HEK293T (cell line): ENCODE measurements at regions not wholly inside any gene's neighbourhood (a gene's known extent, or its start where the extent isn't known, plus 50 kb on each side); places are given as distances from the start of the nearest gene placed in this dataset.
A peak's percentile ranks its signal among the peaks of the same experiment; 100 is the strongest.

ENCODE experiments used
- CTCF ChIA-PET: fragments of 350-600 bp; formaldehyde crosslinking; extraction: SDS; loops from one replicate; lab custom pipeline; 2021; ENCODE audit warnings: antibody characterized with exemption, inconsistent platforms; lab: Yijun Ruan, JAX
- POLR2A ChIA-PET: fragments of 350-600 bp; formaldehyde crosslinking; extraction: SDS; loops from one replicate; lab custom pipeline; 2020; ENCODE audit warnings: antibody characterized with exemption, inconsistent platforms; lab: Yijun Ruan, JAX
- DNase-seq: peaks from one replicate; pipeline ENCODE4 v3.0.0; 2012; ENCODE audit warnings: mixed read lengths; ENCODE audit errors: extremely low spot score
- ARNT ChIP-seq: fragments of 450-650 bp; IDR thresholded peaks from 2 replicates; pipeline ENCODE4 v1.6.1; 2017; ENCODE audit warnings: mild to moderate bottlenecking
- BHLHE40 ChIP-seq: fragments of 450-650 bp; IDR thresholded peaks from 2 replicates; pipeline ENCODE4 v1.6.1; 2016; ENCODE audit warnings: mild to moderate bottlenecking, moderate library complexity, borderline replicate concordance
- CTBP1 ChIP-seq: fragments of 450-650 bp; IDR thresholded peaks from 2 replicates; pipeline ENCODE4 v1.6.1; 2016; ENCODE audit warnings: borderline replicate concordance
- ELF4 ChIP-seq: fragments of 450-650 bp; IDR thresholded peaks from 2 replicates; pipeline ENCODE4 v1.6.1; 2017; ENCODE audit warnings: antibody characterized with exemption
- FOXA1 ChIP-seq: fragments of 450-650 bp; IDR thresholded peaks from 2 replicates; pipeline ENCODE4 v1.6.1; 2016; ENCODE audit warnings: mild to moderate bottlenecking
- FOXK2 ChIP-seq: fragments of 450-650 bp; IDR thresholded peaks from 2 replicates; pipeline ENCODE4 v1.6.1; 2016; ENCODE audit warnings: mild to moderate bottlenecking
- FOXM1 ChIP-seq: fragments of 450-650 bp; IDR thresholded peaks from 2 replicates; pipeline ENCODE4 v1.6.1; 2017; ENCODE audit warnings: mild to moderate bottlenecking, borderline replicate concordance
- HDGF ChIP-seq: fragments of 450-650 bp; IDR thresholded peaks from 2 replicates; pipeline ENCODE4 v1.6.1; 2017; ENCODE audit warnings: antibody characterized with exemption, borderline replicate concordance
- L3MBTL2 ChIP-seq: fragments of 450-650 bp; conservative IDR thresholded peaks from 2 replicates; pipeline ENCODE4 v1.6.1; 2016; ENCODE audit warnings: mild to moderate bottlenecking
- LEF1 ChIP-seq: fragments of 450-650 bp; IDR thresholded peaks from 2 replicates; pipeline ENCODE4 v1.6.1; 2017; ENCODE audit warnings: mild to moderate bottlenecking, borderline replicate concordance
- NFRKB ChIP-seq: fragments of 450-650 bp; IDR thresholded peaks from 2 replicates; pipeline ENCODE4 v1.6.1; 2016; ENCODE audit warnings: mild to moderate bottlenecking, moderate library complexity
- SP1 ChIP-seq: fragments of 450-650 bp; IDR thresholded peaks from 2 replicates; pipeline ENCODE4 v1.6.1; 2017
- SUZ12 ChIP-seq: fragments of 450-650 bp; IDR thresholded peaks from 2 replicates; pipeline ENCODE4 v1.6.1; 2016; ENCODE audit warnings: mild to moderate bottlenecking
- TARDBP ChIP-seq: fragments of 450-650 bp; IDR thresholded peaks from 2 replicates; pipeline ENCODE4 v1.6.1; 2016
- ZNF384 ChIP-seq: fragments of 450-650 bp; IDR thresholded peaks from 2 replicates; pipeline ENCODE4 v1.6.1; 2016
- TF ChIP-seq, protein P1 (sequence below): fragments of 450-650 bp; IDR thresholded peaks from 2 replicates; pipeline ENCODE4 v1.6.1; 2016

DNA sequence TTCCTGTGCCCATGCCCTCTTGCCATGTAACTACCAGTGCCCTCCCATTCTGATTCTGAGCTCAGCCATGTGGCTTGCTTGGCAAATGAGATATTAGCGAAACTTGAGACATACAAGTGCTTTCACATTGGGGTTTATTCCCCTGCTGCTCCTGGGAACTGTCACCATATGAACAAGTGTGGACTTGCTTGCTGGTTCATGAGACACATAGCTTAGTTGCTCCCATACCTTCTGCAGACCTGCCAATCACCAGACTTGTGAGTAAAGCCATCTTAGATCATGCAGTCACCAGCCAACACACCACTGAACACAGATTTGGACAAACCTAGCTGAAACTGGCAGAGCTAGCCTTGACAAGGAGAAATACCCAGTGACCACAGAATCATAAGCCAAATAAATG, 155.1 kb downstream of the SS18 start:
- ChIA-PET CTCF (no interaction called here), POLR2A (no interaction called here)
- TF ChIP-seq, protein P1, sequence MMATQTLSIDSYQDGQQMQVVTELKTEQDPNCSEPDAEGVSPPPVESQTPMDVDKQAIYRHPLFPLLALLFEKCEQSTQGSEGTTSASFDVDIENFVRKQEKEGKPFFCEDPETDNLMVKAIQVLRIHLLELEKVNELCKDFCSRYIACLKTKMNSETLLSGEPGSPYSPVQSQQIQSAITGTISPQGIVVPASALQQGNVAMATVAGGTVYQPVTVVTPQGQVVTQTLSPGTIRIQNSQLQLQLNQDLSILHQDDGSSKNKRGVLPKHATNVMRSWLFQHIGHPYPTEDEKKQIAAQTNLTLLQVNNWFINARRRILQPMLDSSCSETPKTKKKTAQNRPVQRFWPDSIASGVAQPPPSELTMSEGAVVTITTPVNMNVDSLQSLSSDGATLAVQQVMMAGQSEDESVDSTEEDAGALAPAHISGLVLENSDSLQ = peak; percentile 31; the same call in 1 of the 2 replicates
- TF ChIP-seq SUZ12 = no peak
- DNase-seq = no peak

DNA sequence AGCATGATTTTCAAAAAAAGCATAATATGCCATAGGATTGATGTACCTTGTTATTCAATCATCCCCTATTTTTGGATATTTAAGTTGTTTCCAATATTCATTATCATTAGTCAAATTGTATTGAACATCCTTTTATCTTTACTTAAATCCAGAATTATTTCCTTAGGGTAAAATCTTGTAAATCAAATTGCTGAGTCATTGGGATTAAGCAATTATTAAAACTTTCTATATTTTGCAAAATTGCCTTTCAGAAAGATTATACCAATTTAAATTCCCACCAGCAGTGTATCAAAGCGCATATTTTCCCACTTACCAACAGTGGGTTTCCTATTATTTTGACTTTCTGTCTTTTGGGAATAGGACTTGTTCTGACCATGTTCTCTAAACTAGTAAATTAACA, 159.3 kb downstream of the SS18 start:
- ChIA-PET POLR2A (no interaction called here), CTCF (no interaction called here)
- DNase-seq = no peak
- no peak for TF ChIP-seq CTBP1
- TF ChIP-seq HDGF = no peak
- TF ChIP-seq BHLHE40 = no peak

DNA sequence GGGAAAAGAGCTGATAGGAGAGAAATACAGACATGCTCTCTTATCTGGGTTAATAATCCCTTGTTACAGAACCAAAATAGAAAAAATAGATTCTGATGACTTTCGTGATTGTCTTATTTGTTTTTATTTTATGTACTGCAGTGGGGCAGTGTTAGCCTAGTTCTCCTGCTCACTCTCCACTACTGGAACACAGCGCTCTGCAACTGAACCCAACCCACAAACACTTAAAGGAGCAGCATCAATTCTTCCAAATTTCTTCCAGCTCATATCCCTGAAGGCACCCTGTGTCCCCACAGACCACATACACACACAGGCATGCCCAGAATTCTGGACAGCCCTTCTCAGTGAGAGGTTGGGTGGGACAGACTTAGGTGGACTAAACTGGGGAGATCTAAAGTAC, 160.6 kb downstream of the SS18 start:
- CTCF ChIA-PET = no interaction called here
- no peak for DNase-seq
- POLR2A ChIA-PET = no interaction called here
- TF ChIP-seq FOXM1 (no peak), ELF4 (no peak), L3MBTL2 (no peak), TARDBP (no peak), ZNF384 (no peak), SUZ12 (no peak), FOXK2 (no peak), ARNT (no peak), FOXA1 (no peak), NFRKB (no peak), BHLHE40 (no peak), CTBP1 (no peak), HDGF (no peak), LEF1 (no peak), SP1 (no peak)

DNA sequence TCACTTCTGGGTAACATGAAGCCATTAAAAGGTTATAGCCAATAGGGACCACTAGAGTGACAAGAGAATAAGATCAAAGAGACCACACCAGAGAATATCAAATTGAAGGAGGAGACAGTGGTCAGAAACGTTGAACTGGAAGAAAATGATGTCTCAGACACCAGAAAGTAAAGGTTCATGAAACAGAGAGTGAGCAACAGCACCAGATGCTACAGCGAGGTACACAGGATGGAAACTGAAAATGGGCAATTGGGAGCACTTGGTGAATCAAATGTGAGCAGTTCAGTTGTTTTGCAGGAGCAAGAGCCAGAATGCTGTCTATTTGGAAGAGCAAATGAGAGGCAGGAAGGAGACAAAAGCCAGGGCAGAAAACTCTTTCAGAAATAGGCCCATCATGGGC, 162.6 kb downstream of the SS18 start:
- CTCF ChIA-PET = no interaction called here
- POLR2A ChIA-PET = no interaction called here
- TF ChIP-seq, protein P1 = no peak
- TF ChIP-seq HDGF (no peak), TARDBP (no peak), ZNF384 (no peak), NFRKB (no peak), CTBP1 (no peak), L3MBTL2 (no peak), ARNT (no peak), FOXK2 (no peak), BHLHE40 (no peak), FOXA1 (no peak), SP1 (no peak)
- DNase-seq = no peak

DNA sequence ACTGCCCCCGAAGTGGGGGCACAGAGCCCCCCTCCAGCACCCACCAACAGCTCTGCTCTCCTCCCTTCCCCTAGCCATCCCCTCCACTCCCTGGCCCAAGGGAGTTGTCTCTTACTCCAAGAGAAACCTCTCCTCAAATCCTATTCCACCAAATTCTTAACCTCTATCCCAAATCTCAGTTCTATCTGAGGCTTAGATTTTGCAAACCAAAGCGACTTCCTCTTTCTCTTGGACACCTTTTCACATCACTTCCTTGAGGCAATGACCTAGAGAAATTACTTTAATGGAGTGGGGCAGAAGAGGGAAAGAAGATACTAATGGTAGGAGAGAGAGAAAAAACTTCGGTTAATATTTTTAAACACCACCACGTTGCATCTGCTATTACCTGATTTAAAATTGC, 167.2 kb downstream of the SS18 start:
- DNase-seq = no peak
- ChIA-PET POLR2A (no interaction called here), CTCF (interaction anchor here (0.7 kb wide), 1 partner anchor 14 kb away, joined by 3 read pairs; no protein-coding TSS in a partner anchor)
- TF ChIP-seq ARNT (no peak), NFRKB (no peak), CTBP1 (no peak)

DNA sequence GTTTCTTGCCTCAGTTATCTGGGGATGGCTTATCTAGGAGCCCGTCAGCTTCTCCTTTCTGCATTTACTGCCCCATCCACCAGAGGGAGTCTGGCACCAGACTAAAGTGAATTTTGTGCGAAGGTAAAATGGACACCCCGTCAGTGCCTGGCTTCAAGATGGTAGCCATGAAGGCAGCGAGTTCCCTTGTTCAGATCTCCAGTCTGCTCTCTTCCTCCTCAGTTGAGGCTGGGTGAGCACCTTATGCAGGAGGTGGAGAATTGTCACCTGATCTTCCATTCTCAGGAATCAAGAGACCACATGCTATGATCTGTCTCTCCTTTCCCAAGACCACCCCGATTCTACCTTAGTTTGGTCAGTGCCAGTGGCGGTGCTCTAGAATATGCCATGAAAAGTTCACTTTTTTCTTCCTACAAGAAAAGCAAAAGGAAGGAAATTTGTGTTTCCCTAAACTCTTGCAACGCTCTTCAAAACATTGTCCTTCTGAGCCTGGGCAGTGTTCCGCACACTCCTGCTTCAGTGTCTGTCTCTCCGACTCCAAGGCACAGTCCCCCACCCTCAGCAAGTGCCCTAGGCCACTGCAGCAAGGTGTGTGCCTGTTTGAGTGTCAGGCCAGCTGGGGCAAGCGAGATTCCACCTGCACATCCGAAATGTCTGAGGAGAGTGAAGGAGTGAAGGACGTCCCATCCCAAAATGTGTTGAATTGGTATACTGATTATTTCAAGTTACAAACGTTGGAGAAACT, 168.6 kb downstream of the SS18 start:
- DNase-seq = peak; percentile 81
- TF ChIP-seq L3MBTL2 (peak; percentile 48), CTBP1 (no peak)
- ChIA-PET POLR2A (no interaction called here), CTCF (interaction anchor here (0.7 to 1.0 kb wide), 3 partner anchors 10 to 484 kb away, joined by 3 to 4 read pairs (median 3); no protein-coding TSS in a partner anchor)

DNA sequence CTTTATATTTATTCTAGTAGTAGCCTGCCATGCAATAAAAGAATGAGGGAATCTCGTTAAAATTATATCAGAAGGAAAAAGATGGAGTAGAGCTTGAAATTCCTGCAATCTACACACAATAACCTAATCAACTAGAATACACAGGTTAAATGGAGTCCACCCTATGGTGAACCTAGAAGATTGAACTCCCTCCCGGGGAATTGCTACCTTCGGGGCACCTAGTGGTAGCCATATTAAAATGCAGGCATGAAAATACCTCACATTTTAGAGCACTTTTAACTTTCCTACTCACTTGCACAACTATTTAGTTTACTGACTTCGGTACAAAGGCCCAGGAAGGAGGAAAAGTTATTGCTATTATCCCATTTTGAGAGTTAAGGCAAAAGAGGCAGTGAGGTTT, 174.5 kb downstream of the SS18 start:
- ChIA-PET CTCF (interaction anchor here (0.6 kb wide), 1 partner anchor 16 kb away, joined by 3 read pairs; no protein-coding TSS in a partner anchor), POLR2A (no interaction called here)
- peak; percentile 47 for DNase-seq
- TF ChIP-seq ELF4 (no peak), FOXM1 (no peak), LEF1 (no peak), ARNT (no peak), L3MBTL2 (no peak), FOXK2 (no peak), NFRKB (no peak), FOXA1 (no peak), ZNF384 (no peak), CTBP1 (no peak), BHLHE40 (no peak), SP1 (no peak), TARDBP (no peak), SUZ12 (no peak), HDGF (no peak)
- TF ChIP-seq, protein P1 = no peak
